ENCODE measurements at regions not wholly inside any gene's neighbourhood (a gene's known extent, or its start where the extent isn't known, plus 50 kb on each side); places are given as distances from the start of the nearest gene placed in this dataset.
A peak's percentile ranks its signal among the peaks of the same experiment; 100 is the strongest.
"Not testable (repeated sequence)": the region's sequence is repeated elsewhere in the genome, so short reads cannot be mapped to it uniquely, and the experiment has no call there.

DNA sequence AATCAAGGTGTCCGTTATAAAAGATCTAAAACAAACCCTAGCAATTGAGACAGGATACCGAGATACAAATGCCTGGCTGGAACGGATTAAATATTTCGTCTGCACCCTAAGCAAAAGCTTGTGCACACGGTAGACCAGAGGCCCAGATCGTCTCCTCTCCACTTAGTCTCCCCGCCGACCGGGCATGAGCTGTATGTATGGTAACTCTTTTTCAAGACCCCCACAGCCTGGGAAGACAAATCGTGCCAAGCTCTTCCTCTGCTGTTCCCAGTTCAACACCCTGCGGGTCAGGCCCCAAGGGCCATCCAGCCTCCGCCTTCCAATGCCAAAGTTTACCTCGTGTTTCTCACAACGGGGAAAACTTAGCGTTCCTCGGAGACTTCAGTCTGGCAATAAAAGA lies 285.7 kb upstream of the GALNT17 start:
- DNase-seq: no peak

GRCh38 chr7:70849580-70850235 lies 282.2 kb upstream of the GALNT17 start:
- DNase-seq: no peak

DNA sequence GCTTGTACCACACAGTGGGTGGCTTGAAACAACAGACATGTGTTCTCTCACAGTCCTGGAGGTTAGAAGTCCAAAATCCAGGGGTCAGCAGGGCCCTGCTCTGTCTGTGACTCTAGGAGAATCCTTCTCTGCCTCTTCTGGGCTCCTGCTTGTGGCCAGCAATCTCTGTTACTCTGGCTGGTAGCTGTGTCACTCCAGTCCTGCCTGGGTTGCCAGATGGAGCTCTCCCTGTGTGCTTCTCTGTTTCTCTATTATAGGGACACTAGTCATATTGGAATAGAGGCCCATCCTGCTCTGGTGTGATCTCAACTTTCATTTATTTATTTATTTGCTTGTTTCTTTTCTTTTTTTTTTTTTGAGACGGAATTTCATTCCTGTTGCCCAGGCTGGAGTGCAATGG lies 276.6 kb upstream of the GALNT17 start:
- DNase-seq: no peak

GRCh38 chr7:70856901-70857630 lies 274.9 kb upstream of the GALNT17 start:
- DNase-seq: peak; percentile 11

DNA sequence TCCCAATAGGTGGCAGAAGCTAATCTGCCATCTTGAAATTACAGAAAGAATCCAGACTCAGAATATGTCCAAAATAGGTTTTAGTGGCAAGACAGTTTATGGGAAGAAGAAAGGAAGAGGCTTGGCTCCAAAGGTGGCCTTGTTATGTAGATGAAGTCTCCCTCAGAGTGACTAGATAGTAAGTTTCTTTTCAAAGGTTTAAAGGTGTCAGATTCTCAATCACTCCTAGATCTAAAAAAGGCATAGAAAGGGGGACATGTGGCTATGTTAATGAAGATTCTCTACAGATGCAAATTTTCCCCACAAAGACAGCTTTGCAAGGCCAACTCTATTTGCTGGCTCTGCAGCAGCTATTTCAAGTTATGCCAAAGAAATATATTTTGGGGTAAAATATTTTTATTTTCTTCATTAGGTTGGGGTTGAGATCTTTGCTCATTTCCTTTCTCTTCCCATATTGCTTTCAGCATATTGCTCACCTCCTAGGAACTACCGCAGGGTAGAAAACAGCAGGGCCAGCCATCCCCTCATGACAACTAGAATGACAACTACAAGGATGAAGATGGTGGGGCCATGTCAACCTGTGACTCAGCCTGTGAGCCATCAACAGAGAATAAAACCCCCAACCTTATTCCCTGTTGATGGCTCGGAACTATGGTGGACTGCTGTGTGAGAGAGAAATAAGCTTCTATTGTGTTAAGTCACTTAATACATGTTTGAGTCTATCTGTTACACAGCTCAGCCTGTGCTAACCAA lies 274.0 kb upstream of the GALNT17 start:
- no peak for DNase-seq

- DNase-seq: no peak
These were observed 264.4 kb upstream of the GALNT17 start for GRCh38 chr7:70867513-70867912.

DNA sequence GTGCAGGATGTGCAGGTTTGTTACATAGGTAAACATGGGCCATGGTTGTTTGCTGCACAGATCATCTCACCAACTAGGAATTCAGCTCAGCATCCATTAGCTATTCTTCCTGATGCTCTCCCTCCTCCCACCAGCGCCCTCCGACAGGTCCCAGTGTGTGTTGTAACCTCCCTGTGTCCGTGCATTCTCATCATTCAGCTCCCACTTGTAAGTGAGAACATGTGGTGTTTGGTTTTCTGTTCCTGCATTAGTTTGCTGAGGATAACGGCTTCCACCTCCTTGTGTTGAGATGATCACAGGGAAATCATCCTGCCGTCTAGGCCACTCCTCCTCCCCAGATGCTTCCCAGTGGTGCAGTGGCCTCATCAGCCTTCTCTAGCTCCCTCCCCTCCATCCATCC lies 261.6 kb upstream of the GALNT17 start:
- DNase-seq: no peak

GRCh38 chr7:70872188-70872587 lies 259.8 kb upstream of the GALNT17 start:
- no peak for DNase-seq

DNA sequence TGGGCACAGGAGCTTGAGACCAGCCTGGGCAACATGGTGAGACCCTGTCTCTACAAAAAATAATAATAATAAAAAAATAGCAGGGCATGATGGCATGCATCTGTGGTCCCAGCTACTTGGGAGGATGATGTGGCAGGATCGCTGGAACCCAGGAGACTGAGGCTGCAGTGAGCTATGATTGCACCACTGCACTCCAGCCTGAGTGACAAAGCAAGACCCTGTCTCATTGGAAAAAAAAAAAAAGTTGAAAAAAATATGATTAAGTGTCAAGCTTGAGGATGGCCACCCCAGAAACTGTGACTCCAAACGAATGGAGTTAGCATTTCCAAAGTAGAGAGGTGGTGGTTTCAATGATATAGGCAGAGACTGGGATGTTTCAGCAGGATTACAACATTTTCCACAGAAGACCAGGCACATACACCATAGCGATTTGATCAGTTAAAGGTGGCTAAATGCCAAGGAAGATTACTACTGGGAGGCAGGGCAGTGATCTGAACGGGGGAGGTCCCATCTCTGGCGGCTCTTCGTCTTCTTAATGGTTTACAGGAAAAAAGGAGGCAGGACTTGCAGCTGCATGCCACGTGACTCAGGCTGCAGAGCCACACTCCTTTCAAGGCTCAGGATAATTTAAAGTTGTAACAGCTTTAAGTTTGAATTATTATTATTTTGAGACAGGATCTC lies 250.6 kb upstream of the GALNT17 start:
- no peak for DNase-seq

DNA sequence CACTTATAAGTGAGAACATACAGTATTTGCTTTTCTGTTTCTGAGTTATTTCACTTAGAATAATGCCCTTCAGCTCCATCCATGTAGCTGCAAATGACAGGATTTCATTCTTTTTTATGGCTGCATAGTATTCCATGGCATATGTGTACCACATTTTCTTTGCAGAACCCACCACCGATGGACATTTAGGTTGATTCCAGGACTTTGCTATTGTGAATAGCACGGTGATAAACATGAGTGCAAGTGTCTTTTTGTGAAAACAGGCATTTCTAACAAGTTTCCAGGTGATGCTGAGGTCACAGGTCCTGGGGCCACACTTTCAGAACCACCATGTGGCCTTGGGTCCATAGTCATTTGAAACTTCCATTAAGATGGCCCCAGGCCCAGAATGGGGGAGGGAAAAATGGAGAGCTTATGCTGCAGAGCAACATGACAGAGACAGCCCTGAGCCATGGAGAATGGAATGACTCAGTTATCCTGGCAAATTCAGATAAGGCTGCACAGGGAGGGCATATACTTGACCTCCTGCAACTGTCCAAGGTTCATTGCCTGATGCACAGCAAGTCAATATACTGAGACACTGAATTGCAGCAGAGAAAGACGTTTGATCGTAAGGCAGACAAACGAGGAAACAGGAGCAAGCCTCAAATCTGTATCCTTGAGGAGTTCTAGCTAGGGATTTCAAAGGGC lies 248.0 kb upstream of the GALNT17 start:
- no peak for DNase-seq

DNA sequence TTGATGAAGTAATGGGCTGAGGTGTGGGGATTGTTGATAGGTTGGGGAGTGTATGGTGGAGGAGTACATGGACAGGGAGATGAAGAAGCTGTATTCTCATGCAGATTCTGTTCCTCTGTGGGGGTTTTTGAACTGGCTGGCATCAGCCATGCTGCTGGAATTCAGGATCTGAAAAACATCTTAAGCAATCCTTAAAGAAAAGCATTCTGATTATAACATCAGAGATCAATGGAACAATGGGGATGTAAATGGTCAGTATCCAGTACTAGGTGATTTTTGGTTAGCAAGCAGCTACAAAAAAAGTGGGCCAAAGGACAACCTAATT lies 247.5 kb upstream of the GALNT17 start:
- DNase-seq: no peak

DNA sequence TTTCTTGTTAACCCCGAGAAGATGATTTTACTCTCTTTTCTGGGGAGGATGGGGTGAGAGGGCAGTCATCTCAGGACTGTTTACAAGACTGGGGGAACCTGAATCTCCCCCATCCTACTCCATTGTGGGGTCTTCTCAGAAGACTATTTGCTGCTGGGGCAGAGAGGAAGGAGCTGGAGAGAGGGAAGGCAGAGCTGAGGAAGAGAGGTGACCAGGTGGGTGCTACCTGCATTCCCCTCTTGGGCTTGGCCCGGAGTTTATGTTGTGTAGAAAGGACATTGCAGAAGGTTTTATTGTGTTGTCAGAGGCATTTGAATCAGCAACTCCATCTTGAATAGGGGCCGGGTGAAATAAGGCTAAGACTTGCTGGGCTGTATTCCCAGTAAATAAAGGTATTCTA lies 247.1 kb upstream of the GALNT17 start:
- no peak for DNase-seq

DNA sequence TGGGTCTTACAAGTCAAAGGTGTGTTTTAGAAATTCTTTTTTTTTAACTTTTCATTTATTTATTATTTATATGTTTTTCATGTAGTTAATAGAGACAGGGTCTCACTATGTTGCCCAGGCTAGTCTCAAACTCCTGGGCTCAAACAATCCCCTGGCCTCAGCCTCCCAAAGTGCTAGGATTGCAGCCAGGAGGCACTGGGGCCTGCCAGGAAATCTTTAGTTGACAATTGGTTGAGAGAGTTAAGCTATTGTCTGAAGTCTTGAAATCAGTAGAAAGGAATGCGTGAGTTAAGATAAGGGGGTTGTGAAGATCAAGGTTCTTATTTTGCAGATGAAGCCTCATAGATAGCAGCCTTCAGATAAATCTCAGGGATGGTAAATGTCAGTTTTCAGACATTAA lies 245.4 kb upstream of the GALNT17 start:
- DNase-seq: no peak

- no peak for DNase-seq
These were observed 244.8 kb upstream of the GALNT17 start for GRCh38 chr7:70887186-70887585.

- no peak for DNase-seq
These were observed 241.6 kb upstream of the GALNT17 start for GRCh38 chr7:70890147-70890969.

- DNase-seq: no peak
These were observed 238.5 kb upstream of the GALNT17 start for GRCh38 chr7:70893422-70893821.

DNA sequence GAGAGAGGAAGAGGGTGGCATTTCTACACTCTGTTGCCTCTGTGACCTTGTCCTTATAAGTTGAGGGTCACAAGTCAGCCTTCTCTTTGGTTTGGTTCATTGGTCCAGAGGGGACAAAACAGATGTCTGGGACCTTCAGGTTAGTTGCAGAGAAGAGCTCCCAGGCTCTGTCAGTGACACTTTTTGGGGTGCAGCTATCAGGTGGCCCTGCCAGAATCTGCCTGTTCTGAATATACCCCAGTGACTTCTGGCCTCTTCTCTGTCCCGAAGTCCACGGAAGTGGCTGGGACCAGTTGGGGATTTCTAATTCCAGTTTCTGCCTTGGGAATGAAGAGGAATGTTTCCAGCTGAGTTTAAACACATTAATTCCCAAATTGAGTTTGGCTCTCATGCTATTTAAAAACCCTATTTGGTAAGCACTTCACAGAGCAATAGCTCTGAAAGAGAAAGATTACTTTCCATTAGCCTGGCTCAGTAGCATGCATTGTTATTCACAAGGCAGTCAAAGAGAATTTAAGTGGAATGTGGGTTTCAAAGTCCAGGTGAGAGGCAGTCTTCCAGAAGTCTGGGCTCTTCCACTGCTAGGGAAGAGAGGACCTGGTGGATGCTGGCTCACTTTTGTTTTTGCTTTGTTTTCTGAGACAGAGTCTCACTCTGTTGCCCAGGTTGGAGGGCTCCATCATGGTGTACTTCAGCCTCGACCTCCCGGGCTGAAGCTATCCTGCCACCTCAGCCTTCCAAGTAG lies 237.8 kb upstream of the GALNT17 start:
- no peak for DNase-seq

- DNase-seq: no peak
These were observed 237.1 kb upstream of the GALNT17 start for GRCh38 chr7:70894799-70895198.

DNA sequence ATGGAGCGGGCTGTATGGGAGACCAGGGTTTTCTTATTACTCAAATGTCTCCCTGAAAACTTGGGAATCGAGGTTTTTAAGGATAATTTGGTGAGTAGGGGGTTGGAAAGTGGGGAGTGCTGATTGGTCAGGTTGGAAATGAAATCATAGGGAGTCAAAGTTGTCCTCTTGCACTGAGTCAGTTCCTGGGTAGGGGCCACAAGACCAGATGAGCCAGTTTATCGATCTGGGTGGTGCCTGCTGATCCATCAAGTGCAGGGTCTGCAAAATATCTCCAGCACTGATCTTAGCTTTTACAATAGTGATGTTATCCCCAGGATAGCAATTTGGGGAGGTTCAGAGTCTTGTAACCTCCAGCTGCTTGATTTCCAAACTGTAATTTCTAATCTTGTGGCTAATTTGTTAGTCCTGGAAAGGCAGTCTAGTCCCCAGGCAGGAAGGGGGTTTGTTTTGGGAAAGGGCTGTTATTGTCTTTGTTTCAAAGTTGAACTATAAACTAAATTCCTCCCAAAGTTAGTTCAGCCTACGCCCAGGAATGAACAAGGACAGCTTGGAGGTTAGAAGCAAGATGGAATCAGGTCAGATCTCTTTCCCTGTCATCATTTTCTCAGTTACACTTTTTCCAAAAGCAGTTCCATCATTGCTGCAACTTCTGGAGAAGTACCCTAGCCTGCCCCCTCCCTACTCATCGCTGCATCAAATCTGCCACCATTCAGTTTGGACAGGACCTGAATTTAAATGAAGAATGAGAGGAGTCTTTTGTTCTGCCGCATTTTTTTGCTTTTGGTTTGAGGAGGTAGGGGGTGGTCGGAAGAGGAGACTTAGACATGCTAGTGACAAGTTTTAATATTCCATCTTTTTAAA lies 236.4 kb upstream of the GALNT17 start:
- DNase-seq: not testable (repeated sequence)
